ENCODE measurements at regions not wholly inside any gene's neighbourhood (a gene's known extent, or its start where the extent isn't known, plus 50 kb on each side); places are given as distances from the start of the nearest gene placed in this dataset. TPM values are rescaled to one million over a fixed set of nuclear protein-coding genes. Genes with fewer than 3 reads are reported as not detected.

Small RNA genes in the stretch of these regions (small RNA-seq; reads per million reads assigned to genes)
- not detected for gene RN7SL822P
- not detected for gene RNU6-746P

All from body of pancreas (tissue), 1 donor.